ENCODE measurements at regions not wholly inside any gene's neighbourhood (a gene's known extent, or its start where the extent isn't known, plus 50 kb on each side); places are given as distances from the start of the nearest gene placed in this dataset.
"Not testable (repeated sequence)": the region's sequence is repeated elsewhere in the genome, so short reads cannot be mapped to it uniquely, and the experiment has no call there.

- ATAC-seq (no peak), DNase-seq (no peak)
- intact Hi-C loops (cut with DNase I) = no loop called here
Observed at GRCh38 chr11:105443623-105444022, 166.2 kb upstream of the GRIA4 start.

DNA sequence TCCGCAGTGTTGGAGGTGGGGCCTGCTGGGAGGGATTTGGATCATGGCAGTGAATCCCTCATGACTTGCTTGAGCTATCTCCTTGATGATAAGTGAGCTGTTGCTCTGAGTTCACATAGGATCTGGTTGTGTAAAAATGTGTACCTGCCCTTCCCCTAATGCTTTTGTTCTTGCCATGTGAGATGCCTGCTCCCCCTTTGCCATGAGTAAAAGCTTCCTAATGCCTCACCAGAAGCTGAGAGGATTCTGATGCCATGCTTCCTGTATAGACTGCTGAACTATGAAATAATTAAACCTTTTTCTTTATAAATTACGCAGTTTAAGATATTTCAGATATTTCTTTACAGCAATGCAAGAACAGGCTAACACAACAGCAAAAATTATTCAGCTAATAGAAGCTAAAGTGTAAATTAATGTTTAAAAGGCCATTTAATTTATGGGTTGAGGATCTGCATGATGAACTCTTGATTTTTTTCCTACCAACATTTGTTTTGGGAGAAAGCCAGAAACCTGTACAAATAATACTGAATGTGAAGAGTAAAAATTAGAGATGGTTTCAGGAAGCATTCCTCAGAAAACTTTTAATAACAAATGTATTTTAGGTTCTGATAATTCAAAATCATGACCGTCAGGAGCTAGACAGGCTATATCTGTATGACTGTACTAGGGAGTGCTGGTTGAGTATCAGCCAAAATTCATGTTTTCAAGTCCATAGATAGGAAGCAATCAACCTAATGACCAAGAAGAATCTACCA lies 177.5 kb upstream of the GRIA4 start:
- no peak for DNase-seq
- intact Hi-C loops (cut with DNase I) = no loop called here
- ATAC-seq = no peak

- DNase-seq (no peak), ATAC-seq (no peak)
- intact Hi-C loops (cut with DNase I) = no loop called here
Observed at GRCh38 chr11:105429096-105429910, 180.6 kb upstream of the GRIA4 start.

GRCh38 chr11:105407101-105407500 lies 202.8 kb upstream of the GRIA4 start:
- DNase-seq (no peak), ATAC-seq (no peak)
- intact Hi-C loops (cut with DNase I) = no loop called here

GRCh38 chr11:105401269-105401809 lies 208.5 kb upstream of the GRIA4 start:
- no peak for DNase-seq
- intact Hi-C loops (cut with DNase I) = no loop called here
- no peak for ATAC-seq

- ATAC-seq (no peak), DNase-seq (no peak)
- intact Hi-C loops (cut with DNase I) = no loop called here
Observed at GRCh38 chr11:105399511-105399910, 210.4 kb upstream of the GRIA4 start.

GRCh38 chr11:105398636-105399035 lies 211.2 kb upstream of the GRIA4 start:
- DNase-seq (no peak), ATAC-seq (no peak)
- intact Hi-C loops (cut with DNase I) = no loop called here

DNA sequence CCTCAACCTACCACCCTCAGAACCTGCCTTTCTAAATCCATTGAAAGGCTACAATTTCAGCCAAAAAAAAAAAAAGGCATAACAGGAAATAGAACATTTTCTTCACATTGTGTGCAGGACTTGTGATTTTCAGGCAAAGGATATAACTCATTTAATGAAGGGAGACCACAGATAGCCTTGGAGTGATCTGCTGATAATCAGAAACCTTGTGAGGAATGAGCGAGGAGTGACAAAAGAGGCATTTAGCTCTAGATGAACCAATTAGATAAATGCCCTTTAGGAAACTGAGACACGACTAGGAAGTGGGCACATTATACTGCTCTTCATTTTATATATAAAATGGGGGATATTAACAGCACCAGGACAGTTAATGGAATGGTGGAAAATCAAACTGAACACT lies 216.5 kb upstream of the GRIA4 start:
- DNase-seq (no peak), ATAC-seq (no peak)
- intact Hi-C loops (cut with DNase I) = no loop called here

GRCh38 chr11:105392556-105392955 lies 217.3 kb upstream of the GRIA4 start:
- no peak for ATAC-seq
- intact Hi-C loops (cut with DNase I) = no loop called here
- DNase-seq = no peak

DNA sequence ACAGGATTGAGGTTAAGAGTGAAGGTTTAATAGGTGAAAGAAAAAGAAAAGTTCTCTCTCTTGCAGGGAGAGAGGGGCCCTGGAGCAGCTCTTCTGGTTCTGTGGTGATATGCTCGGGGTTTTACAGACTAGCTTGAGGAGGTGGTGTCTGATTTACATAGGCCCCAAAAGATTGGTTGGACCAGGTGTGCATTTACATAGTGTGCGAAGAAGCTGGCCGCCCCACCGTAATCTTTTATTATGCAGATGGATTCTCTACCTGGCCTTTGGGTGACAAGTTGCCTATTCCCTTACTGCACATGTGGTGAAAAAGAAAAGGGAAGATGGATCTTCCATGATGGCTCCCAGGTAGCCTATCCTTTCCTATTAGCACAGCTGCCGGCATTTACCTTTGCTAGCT lies 219.9 kb upstream of the GRIA4 start:
- intact Hi-C loops (cut with DNase I) = no loop called here
- ATAC-seq = no peak
- DNase-seq = no peak

DNA sequence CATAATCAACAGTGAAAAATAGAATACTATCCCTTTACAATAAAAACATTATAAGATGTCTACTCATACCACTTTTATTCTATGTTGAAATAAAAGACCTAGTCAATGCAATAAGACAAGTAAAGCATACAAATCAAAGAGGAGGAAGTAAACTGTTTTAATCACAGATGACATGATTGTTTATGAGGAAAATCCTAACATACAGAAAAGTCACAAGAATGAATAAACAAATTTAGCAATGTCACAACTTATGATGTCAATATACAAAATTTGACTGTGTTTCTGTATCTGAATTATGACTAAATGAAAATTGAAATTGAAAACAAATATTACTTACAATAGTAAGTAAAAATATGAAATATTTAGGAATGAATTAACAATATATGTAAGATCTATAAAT lies 221.9 kb upstream of the GRIA4 start:
- intact Hi-C loops (cut with DNase I) = no loop called here

GRCh38 chr11:105381941-105382340 lies 227.9 kb upstream of the GRIA4 start:
- ATAC-seq = no peak
- DNase-seq = no peak
- intact Hi-C loops (cut with DNase I) = no loop called here

More for the DNA sequence above, 221.9 kb upstream of the GRIA4 start:
- no peak for DNase-seq
- no peak for ATAC-seq

- DNase-seq (no peak), ATAC-seq (no peak)
- intact Hi-C loops (cut with DNase I) = no loop called here
Observed at GRCh38 chr11:105377870-105378269, 232.0 kb upstream of the GRIA4 start.

DNA sequence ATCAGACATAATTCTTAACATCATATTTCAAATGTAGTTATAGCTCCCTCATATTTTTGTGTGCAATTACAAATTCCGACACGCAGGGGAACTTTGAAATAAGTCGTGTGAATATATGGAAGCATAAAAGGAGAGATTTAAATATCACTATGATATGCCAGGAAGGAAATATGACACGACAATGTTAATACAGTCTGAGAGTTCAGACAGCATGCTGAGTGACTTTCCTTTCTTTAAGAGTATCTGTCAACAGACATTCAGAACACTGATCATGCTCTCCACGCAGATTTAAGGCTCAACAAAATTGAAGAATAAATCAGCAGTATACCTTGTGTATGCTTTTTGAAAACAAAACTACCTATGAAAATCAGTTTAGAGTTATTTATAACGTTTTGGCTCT lies 232.6 kb upstream of the CARD18 start:
- intact Hi-C loops (cut with DNase I) = no loop called here
- ATAC-seq (no peak), DNase-seq (no peak)

DNA sequence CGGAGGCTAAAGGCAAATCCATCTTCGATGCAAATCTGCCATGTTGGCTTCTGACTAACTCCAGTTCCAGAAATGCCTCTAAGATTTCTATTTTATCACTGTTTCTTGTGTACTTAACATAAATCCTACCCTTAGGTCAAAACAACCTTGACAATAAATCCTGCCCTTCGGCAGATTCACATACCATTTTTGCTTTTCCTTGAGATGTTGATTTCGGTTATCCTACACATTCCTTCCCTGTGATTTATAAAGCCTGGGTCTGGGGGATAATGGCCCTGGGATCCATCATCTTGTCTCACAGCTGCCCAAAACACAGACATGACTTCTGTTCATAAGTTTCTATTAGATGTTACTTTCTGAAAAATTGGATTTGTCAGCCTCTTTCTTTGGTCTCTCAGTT lies 231.7 kb upstream of the CARD18 start:
- no peak for ATAC-seq
- no peak for DNase-seq
- intact Hi-C loops (cut with DNase I) = no loop called here

DNA sequence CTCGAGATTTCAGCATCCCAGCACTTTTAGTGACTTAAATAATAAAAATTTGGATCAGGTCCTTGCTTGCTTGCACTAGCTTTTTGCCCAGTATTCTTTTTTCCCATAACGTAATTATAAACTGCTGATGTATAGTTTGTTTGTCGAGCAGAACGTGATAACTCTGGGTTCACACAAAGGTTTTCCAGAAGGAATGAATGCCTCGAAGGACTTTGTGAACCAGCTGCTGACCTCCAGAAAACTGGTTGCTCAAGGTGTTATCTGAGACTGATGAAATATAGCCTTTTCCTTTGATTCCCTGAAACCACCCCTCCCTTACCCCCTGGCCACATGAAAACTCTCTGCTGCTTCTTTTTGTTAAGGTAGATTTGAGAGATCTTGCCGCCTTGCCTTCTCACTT lies 229.1 kb upstream of the CARD18 start:
- intact Hi-C loops (cut with DNase I) = no loop called here
- ATAC-seq = no peak
- DNase-seq = no peak

DNA sequence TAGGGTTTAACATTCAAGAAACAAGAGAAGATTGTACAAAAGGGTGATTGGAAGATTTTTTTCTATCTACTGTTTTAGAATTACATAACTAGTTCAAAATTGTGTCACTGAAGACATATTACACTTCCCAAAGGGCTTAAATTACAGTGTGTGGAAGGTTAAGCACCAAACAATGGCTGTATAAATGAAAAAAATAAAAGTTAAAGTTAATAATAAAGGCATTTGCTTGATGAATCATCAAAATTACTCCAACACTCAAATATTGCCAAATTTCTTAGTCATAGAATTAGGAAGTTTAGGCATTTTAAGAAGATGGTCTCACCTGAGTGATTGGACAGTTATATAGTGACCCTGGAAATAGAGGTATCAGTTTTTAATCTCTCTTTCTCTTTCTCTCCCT lies 227.6 kb upstream of the CARD18 start:
- no peak for DNase-seq
- ATAC-seq = no peak
- intact Hi-C loops (cut with DNase I) = no loop called here

DNA sequence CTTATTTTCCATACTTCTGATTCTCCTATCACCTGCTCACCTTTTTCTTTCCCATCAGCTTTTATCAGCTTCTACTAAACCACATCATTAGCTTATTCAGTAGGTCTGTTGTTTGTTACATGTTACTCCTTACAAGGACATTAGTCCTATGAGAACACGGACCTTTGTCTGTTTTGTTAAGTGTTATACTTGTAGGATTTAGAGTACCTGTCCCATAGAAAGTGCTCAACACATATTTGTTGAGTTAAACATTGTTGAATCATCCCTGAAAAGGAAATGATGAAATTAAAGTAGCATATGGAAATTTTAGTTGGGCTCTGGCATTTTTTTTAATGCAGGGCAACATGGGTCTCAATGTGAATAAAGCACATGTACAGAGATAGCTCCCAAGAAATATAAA lies 222.1 kb upstream of the CARD18 start:
- intact Hi-C loops (cut with DNase I) = no loop called here
- no peak for DNase-seq
- ATAC-seq = no peak

DNA sequence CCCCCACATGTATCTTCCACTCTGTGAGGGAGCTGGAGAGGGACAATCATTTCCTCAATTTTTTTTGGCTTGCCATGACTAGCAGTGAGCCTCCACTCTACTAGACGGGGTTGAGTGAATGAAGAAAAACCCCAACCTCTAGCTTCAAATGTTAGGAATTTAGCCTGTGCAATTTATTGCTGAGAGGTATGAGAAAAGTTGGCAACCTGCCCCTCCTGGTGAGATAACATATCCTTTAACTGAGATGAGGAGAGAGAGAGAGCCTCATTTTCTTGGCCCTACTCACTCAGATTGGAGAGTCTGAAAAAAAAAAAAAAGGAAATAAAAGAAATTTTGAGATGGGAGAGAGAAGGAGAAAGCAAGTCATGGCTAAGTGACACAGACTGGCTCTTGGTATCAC lies 218.2 kb upstream of the CARD18 start:
- no peak for DNase-seq
- ATAC-seq = peak in 1 of 2 donors; percentile 68
- intact Hi-C loops (cut with DNase I) = no loop called here

DNA sequence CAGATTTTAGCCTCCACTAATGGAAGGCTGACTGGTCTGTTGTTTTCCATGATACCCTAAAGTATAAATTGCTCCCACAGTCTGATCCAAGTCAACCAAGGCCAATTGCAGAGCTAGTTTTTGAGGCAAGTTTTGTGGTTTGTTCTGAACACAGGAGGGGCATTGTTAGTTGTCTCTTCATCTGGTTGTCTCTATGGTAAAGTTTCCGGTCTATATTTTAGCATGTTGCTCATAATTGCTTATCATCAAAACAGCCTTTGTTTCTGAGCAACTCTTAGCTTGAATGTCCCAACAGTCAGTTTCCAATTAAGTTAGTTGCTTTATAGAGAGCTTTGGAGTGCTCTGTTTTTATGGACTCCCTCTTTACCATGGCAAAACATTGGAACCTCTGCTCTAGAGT lies 217.6 kb upstream of the CARD18 start:
- DNase-seq = no peak
- intact Hi-C loops (cut with DNase I) = no loop called here
- ATAC-seq = no peak

- DNase-seq; intact Hi-C loops (cut with DNase I); ATAC-seq: not testable (repeated sequence)
Observed at GRCh38 chr11:105349867-105350266, 210.3 kb upstream of the CARD18 start.
